ENCODE measurements at regions not wholly inside any gene's neighbourhood (a gene's known extent, or its start where the extent isn't known, plus 50 kb on each side); places are given as distances from the start of the nearest gene placed in this dataset.
A peak's percentile ranks its signal among the peaks of the same experiment; 100 is the strongest.

DNA sequence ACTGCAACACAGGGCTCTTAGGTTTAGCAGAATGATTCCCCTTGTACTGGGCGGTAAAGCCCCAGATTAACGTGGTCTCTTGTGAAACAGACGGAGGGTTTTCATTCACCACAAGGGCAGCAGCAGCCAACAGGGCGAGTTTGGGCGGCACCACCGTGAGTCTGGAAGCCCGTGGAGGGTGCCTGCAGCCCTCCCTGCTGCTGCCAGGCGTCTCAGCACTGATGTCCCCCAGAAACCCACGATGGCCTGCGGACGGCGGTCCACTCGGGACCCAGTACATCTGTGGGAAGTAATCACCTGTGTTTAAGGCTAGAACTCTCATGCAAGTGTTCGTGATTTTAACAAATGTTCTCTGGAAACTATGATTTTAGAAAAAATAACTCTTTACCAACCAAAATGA lies 67.8 kb downstream of the IRX2 start:
- peaks cover 42% of the 10 kb centered on the region for H3K4me1 ChIP-seq
- H3K4me2 ChIP-seq = no peak overlapping the region
- H3K9me3 ChIP-seq = no peaks in the 10 kb centered on the region
- H3K36me3 ChIP-seq = no peaks in the 10 kb centered on the region
- H3K4me3 ChIP-seq = no peak overlapping the region
- H4K20me1 ChIP-seq = no peaks in the 10 kb centered on the region
- no peak overlapping the region for H3K9ac ChIP-seq
- H3K27ac ChIP-seq = no peak overlapping the region
- no peak for TF ChIP-seq Cebpa-rat (IDR thresholded peaks at IDR 0.05)
- no peaks in the 10 kb centered on the region for H3K27me3 ChIP-seq

DNA sequence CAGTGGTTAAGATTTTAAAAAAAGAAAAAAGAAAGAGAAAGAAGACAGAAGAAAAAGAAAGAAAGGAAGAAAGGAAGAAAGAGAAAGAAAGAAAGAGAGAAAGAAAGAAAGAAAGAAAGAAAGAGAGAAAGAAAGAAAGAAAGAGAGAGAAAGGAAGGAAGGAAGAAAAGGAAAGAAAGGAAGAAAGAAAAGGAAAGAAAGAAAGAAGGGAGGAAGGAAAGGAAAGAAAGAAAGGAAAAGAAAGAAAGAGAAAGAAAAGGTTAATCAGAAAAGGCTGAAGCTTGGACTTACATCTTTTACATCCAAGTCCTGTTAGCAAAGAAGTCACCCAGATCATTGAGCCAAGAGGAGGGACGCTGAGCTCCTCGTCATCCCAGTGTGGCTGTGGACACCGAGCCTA lies 70.0 kb downstream of the IRX2 start:
- Histone ChIP-seq H3K4me1 (peaks cover 20% of the 10 kb centered on the region), H3K9me3 (peaks cover 14% of the 10 kb centered on the region), H3K4me2 (peak overlapping the region; percentile 56), H3K27ac (no peak overlapping the region), H3K27me3 (no peaks in the 10 kb centered on the region), H3K4me3 (no peak overlapping the region), H3K36me3 (no peaks in the 10 kb centered on the region), H4K20me1 (no peaks in the 10 kb centered on the region), H3K9ac (no peak overlapping the region)
- TF ChIP-seq Cebpa-rat (IDR thresholded peaks at IDR 0.05) = no peak

DNA sequence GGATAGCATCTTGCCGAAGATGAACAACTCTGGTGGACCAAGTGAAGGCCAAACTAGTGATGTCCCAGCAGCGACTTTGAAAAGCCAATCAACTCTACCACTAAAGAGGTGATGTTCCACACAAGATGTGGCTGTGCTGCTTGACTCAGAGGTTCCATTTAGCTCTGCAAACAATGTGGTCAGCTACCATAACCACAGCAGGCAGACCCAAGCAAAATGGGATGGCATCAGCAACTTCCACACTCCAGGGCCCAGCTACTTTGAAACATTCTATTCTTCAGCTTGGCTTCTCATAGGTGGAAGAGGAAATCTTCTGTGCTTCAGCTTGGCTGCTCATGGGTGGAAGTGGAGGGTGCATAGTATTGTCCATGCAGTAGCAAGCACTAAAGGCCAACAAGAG lies 70.5 kb downstream of the IRX2 start:
- Histone ChIP-seq H3K9ac (no peak overlapping the region), H3K36me3 (no peaks in the 10 kb centered on the region), H3K9me3 (peaks cover 14% of the 10 kb centered on the region), H4K20me1 (no peaks in the 10 kb centered on the region), H3K27me3 (no peaks in the 10 kb centered on the region), H3K4me2 (peak overlapping the region; percentile 56), H3K4me1 (peaks cover 16% of the 10 kb centered on the region), H3K4me3 (no peak overlapping the region), H3K27ac (no peak overlapping the region)
- no peak for TF ChIP-seq Cebpa-rat (IDR thresholded peaks at IDR 0.05)

DNA sequence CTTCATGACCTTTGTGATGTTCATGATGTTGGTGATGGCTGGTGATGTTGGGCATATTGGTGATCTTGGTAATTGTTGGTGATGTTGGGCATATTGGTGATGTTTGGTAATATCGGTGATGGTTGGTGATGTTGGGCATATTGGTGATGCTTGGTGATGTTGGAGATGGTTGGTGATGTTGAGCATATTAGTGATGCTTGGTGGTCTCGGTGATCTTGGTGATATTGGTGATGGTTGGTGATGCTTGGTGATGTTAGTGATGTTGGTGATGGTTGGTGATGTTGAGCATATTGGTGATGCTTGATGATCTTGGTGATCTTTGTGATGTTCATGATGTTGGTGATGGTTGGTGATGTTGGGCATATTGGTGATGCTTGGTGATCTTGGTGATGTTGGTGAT lies 73.8 kb downstream of the IRX2 start:
- no peaks in the 10 kb centered on the region for H3K36me3 ChIP-seq
- H4K20me1 ChIP-seq = no peaks in the 10 kb centered on the region
- no peak overlapping the region for H3K4me2 ChIP-seq
- peaks cover 16% of the 10 kb centered on the region for H3K4me1 ChIP-seq
- no peak overlapping the region for H3K9ac ChIP-seq
- H3K27ac ChIP-seq = no peak overlapping the region
- no peaks in the 10 kb centered on the region for H3K27me3 ChIP-seq
- peaks cover 14% of the 10 kb centered on the region for H3K9me3 ChIP-seq
- no peak overlapping the region for H3K4me3 ChIP-seq
- no peak for TF ChIP-seq Cebpa-rat (IDR thresholded peaks at IDR 0.05)

DNA sequence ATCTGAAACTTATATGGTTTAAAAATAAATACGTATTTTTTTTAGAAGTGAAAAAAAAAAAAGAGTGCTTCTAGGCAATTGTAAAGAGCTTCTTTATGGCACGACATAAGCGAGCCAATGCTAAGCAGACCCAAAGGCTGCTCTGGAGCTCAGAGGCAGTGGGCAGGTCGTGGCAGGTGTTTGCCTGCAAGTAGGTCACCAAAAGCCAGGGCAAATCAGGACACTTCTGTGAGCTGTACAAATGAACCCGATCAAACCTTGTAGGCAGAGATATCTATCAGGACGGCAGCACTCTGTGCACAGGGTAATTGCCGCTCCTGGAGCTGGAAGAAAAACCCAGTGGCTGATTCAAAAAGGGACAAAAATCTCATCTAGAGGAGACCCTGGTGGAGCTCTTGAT lies 75.9 kb downstream of the IRX2 start:
- Histone ChIP-seq H3K4me3 (no peak overlapping the region), H3K9me3 (peaks cover 14% of the 10 kb centered on the region), H3K27me3 (no peaks in the 10 kb centered on the region), H3K36me3 (no peaks in the 10 kb centered on the region), H3K4me2 (no peak overlapping the region), H3K9ac (no peak overlapping the region), H3K4me1 (peaks cover 3% of the 10 kb centered on the region), H4K20me1 (no peaks in the 10 kb centered on the region), H3K27ac (no peak overlapping the region)
- TF ChIP-seq Cebpa-rat (IDR thresholded peaks at IDR 0.05) = no peak

DNA sequence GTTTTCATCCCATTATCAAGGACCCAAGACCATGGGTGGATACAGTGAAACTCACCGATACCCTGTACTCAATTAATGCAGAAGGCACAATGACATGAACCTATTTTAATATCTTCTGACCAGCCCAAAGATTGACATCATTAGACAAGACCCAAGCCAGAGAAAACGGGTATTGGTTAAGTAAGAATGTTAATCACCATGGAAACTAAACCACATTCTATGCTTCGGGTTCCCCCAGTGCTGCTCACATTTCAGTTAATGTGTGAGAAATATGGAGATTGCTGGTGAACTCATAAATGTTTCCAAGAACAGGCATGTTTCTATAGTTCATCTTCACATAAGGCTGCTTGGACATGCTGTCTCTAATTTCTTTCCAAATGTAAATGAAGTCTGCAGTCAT lies 77.0 kb downstream of the IRX2 start:
- no peak for TF ChIP-seq Cebpa-rat (IDR thresholded peaks at IDR 0.05)
- H4K20me1 ChIP-seq = no peaks in the 10 kb centered on the region
- H3K4me3 ChIP-seq = no peak overlapping the region
- no peak overlapping the region for H3K9ac ChIP-seq
- no peaks in the 10 kb centered on the region for H3K36me3 ChIP-seq
- H3K27me3 ChIP-seq = no peaks in the 10 kb centered on the region
- H3K27ac ChIP-seq = no peak overlapping the region
- H3K4me1 ChIP-seq = no peaks in the 10 kb centered on the region
- H3K9me3 ChIP-seq = peaks cover 14% of the 10 kb centered on the region
- H3K4me2 ChIP-seq = no peak overlapping the region

DNA sequence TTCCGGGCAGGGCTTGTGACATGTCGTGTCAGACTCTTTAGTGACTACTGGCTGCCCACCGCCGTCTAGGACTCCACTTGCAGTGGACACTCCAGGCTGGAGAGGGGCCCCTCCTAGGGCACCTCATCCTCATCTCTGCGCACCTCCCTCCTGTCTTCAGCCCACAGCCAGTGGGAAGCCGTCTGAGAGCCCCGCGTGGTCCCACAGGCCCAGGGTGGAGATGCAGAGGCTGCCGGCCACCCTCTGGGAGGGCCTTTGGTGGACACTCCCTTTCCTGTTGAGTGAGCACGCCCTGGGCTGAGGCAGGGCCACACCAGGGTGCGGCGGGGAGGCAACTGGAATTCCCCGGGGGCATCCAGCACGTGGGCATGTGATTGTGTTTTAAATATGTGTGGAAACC lies 80.5 kb downstream of the IRX2 start:
- no peak overlapping the region for H3K27ac ChIP-seq
- H3K4me3 ChIP-seq = no peak overlapping the region
- H3K36me3 ChIP-seq = no peaks in the 10 kb centered on the region
- H3K9ac ChIP-seq = no peak overlapping the region
- H3K27me3 ChIP-seq = no peaks in the 10 kb centered on the region
- peaks cover 12% of the 10 kb centered on the region for H3K4me1 ChIP-seq
- H3K9me3 ChIP-seq = no peaks in the 10 kb centered on the region
- no peak overlapping the region for H3K4me2 ChIP-seq
- TF ChIP-seq Cebpa-rat (IDR thresholded peaks at IDR 0.05) = no peak
- no peaks in the 10 kb centered on the region for H4K20me1 ChIP-seq

DNA sequence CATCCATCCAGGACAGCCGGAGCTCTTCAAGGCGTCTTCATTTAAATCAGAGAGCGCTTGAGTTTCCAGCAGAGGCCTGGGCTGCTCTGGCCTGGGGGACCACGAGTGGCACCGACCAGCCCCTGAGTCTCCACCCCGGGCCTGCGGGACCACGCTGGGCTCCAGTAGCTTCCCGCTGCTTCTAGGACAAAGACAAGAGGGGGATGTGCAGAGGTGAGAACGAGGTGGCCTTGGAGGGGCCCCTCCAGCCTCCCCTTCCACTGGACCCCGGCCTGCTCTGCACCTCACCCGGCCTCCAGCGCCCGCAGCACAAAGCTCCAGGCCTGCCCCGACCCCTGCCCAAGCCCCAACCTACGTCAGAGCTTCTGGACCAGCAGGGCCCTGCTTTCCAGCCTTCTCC lies 81.6 kb downstream of the IRX2 start:
- no peaks in the 10 kb centered on the region for H3K9me3 ChIP-seq
- H3K9ac ChIP-seq = no peak overlapping the region
- no peak overlapping the region for H3K4me3 ChIP-seq
- H3K27me3 ChIP-seq = no peaks in the 10 kb centered on the region
- H3K4me2 ChIP-seq = no peak overlapping the region
- H3K27ac ChIP-seq = peak overlapping the region; percentile 9; the same call in 1 of the 2 replicates
- no peak for TF ChIP-seq Cebpa-rat (IDR thresholded peaks at IDR 0.05)
- no peaks in the 10 kb centered on the region for H3K36me3 ChIP-seq
- H3K4me1 ChIP-seq = peaks cover 22% of the 10 kb centered on the region
- H4K20me1 ChIP-seq = no peaks in the 10 kb centered on the region

DNA sequence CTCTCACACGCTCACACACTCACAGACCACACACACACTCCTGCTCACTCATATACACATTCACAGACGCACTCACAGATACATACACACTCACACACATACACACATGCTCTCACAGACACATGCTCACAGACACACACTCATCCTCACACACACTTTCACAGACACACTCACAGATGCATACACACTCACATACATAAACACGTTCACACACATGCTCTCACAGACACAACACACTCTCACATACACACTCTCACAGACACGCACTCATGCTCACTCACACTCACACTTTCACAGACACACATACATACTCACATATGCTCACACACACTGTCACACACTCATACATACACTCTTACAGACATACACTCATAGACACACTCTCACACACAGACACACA lies 82.2 kb downstream of the IRX2 start:
- Histone ChIP-seq H3K4me3 (no peak overlapping the region), H3K4me1 (peaks cover 28% of the 10 kb centered on the region), H3K36me3 (no peaks in the 10 kb centered on the region), H3K9me3 (no peaks in the 10 kb centered on the region), H4K20me1 (no peaks in the 10 kb centered on the region), H3K27ac (no peak overlapping the region), H3K4me2 (no peak overlapping the region), H3K9ac (no peak overlapping the region), H3K27me3 (no peaks in the 10 kb centered on the region)
- no peak for TF ChIP-seq Cebpa-rat (IDR thresholded peaks at IDR 0.05)

DNA sequence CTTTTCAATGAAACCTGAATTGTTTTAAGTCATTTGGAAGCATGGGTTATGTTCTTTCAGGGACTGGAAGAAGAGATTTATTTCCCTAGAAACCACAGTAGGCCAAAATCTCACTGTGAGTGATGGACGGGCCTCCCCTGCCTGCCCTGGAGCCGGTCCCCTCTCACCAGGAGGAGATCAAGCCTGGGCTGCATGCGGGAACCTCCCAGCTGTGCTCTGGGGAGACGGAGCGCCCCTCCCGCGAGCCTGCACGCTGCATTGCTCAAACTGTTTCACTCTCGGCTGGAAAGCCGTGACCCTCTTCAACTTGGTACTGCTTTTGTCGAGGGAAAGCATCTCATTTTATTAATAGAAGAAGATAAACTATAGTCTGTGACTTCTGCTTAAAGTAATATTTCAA lies 85.4 kb downstream of the IRX2 start:
- Histone ChIP-seq H3K4me3 (no peak overlapping the region), H3K9ac (no peak overlapping the region), H4K20me1 (no peaks in the 10 kb centered on the region), H3K4me2 (peak overlapping the region; percentile 72), H3K27me3 (no peaks in the 10 kb centered on the region), H3K9me3 (no peaks in the 10 kb centered on the region), H3K36me3 (no peaks in the 10 kb centered on the region), H3K27ac (no peak overlapping the region), H3K4me1 (peaks cover 51% of the 10 kb centered on the region)
- no peak for TF ChIP-seq Cebpa-rat (IDR thresholded peaks at IDR 0.05)

DNA sequence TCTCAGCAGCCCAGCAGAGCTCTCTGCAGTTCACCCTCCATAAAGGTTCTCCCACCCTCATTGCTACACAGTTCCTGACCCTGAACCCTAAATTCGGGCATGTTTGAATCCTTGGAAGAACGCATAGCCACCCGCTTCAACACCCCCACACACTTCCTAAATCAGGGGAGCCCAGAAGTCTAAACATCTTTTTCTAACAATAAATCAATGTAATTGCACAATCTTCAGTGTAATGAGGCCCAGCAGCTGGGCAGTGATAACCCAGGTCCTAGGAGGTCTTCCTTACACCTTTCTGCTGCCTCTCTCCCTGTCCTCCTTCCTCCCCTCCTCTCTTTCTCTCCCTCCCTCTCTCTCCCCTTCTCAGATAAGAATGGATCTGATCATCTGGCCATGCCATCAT lies 88.0 kb downstream of the IRX2 start:
- no peaks in the 10 kb centered on the region for H3K36me3 ChIP-seq
- peaks cover 65% of the 10 kb centered on the region for H3K4me1 ChIP-seq
- TF ChIP-seq Cebpa-rat (IDR thresholded peaks at IDR 0.05) = peak; percentile 62; the same call in 1 of the 2 replicates
- H3K4me3 ChIP-seq = no peak overlapping the region
- H4K20me1 ChIP-seq = no peaks in the 10 kb centered on the region
- peak overlapping the region; percentile 72 for H3K4me2 ChIP-seq
- no peaks in the 10 kb centered on the region for H3K27me3 ChIP-seq
- no peaks in the 10 kb centered on the region for H3K9me3 ChIP-seq
- no peak overlapping the region for H3K27ac ChIP-seq
- H3K9ac ChIP-seq = no peak overlapping the region
